GM19035 (cell line): ENCODE measurements at regions not wholly inside any gene's neighbourhood (a gene's known extent, or its start where the extent isn't known, plus 50 kb on each side); places are given as distances from the start of the nearest gene placed in this dataset.
A peak's percentile ranks its signal among the peaks of the same experiment; 100 is the strongest.
"Not testable (repeated sequence)": the region's sequence is repeated elsewhere in the genome, so short reads cannot be mapped to it uniquely, and the experiment has no call there.

Experiments used
- ATAC-seq: cut with Tn5 transposase; IDR thresholded peaks from one replicate; pipeline ENCODE4 v1.9.1; 2021; ENCODE audit not compliant: unreplicated experiment

GRCh38 chrX:124234348-124234747, 98.1 kb upstream of the TEX13D start:
- ATAC-seq = no peak

GRCh38 chrX:124238268-124238667, 94.2 kb upstream of the TEX13D start:
- no peak for ATAC-seq

GRCh38 chrX:124239324-124239723, 93.1 kb upstream of the TEX13D start:
- ATAC-seq = peak; percentile 36

GRCh38 chrX:124239911-124240310, 92.5 kb upstream of the TEX13D start:
- peak; percentile 81 for ATAC-seq

GRCh38 chrX:124240422-124240821, 92.0 kb upstream of the TEX13D start:
- no peak for ATAC-seq

- ATAC-seq = no peak
Observed at GRCh38 chrX:124242131-124242530, 90.3 kb upstream of the TEX13D start.

- no peak for ATAC-seq
Observed at GRCh38 chrX:124249345-124249744, 83.1 kb upstream of the TEX13D start.

GRCh38 chrX:124250835-124251437, 81.5 kb upstream of the TEX13D start:
- ATAC-seq = no peak

- ATAC-seq = no peak
Observed at GRCh38 chrX:124254611-124255010, 77.8 kb upstream of the TEX13D start.

GRCh38 chrX:124256216-124256615, 76.2 kb upstream of the TEX13D start:
- ATAC-seq = no peak

GRCh38 chrX:124256629-124257380, 75.7 kb upstream of the TEX13D start:
- ATAC-seq = no peak

GRCh38 chrX:124257924-124258702, 74.3 kb upstream of the TEX13D start:
- ATAC-seq = no peak

GRCh38 chrX:124260845-124261244, 71.6 kb upstream of the TEX13D start:
- no peak for ATAC-seq

- ATAC-seq = no peak
Observed at GRCh38 chrX:124263743-124264142, 68.7 kb upstream of the TEX13D start.

- ATAC-seq = no peak
Observed at GRCh38 chrX:124268099-124268498, 64.4 kb upstream of the TEX13D start.

GRCh38 chrX:124269881-124270280, 62.6 kb upstream of the TEX13D start:
- no peak for ATAC-seq

- ATAC-seq = not testable (repeated sequence)
Observed at GRCh38 chrX:124271599-124271998, 60.9 kb upstream of the TEX13D start.

GRCh38 chrX:124272370-124272982, 60.0 kb upstream of the TEX13D start:
- ATAC-seq = no peak

GRCh38 chrX:124274438-124275181, 57.9 kb upstream of the TEX13D start:
- no peak for ATAC-seq

GRCh38 chrX:124275182-124275894, 57.1 kb upstream of the TEX13D start:
- ATAC-seq = no peak
